Gastroesophageal sphincter (tissue), 3 donors: ENCODE measurements at regions not wholly inside any gene's neighbourhood (a gene's known extent, or its start where the extent isn't known, plus 50 kb on each side); places are given as distances from the start of the nearest gene placed in this dataset.

Experiments
- EP300 ChIP-seq: sonication (generic); formaldehyde crosslinking; IDR thresholded peaks from one replicate; pipeline ENCODE4 v1.6.1; 2017; ENCODE audit warnings: antibody characterized with exemption, mild to moderate bottlenecking
- POLR2A ChIP-seq, 2 donors: fragments of 450-650 bp; IDR thresholded peaks; one replicate each; pipeline ENCODE4 v1.6.1; 2017; ENCODE audit warnings: antibody characterized with exemption in 2 of 2, mild to moderate bottlenecking in 2 of 2, moderate library complexity in 1 of 2
- POLR2AphosphoS5 ChIP-seq: sonication (generic); formaldehyde crosslinking; IDR thresholded peaks from one replicate; pipeline ENCODE4 v1.6.1; 2017; ENCODE audit warnings: antibody characterized with exemption
- TF ChIP-seq, protein P1 (sequence below), 4 experiments: fragments of 200-600 bp in 2 of 4; fragments of 450-650 bp in 2 of 4; sonication (generic) in 1 of 4; IDR thresholded peaks; one replicate each; pipeline ENCODE4 v1.5.1; 2017 to 2019; ENCODE audit warnings: antibody characterized with exemption in 4 of 4, mild to moderate bottlenecking in 2 of 4, moderate library complexity in 2 of 4

DNA sequence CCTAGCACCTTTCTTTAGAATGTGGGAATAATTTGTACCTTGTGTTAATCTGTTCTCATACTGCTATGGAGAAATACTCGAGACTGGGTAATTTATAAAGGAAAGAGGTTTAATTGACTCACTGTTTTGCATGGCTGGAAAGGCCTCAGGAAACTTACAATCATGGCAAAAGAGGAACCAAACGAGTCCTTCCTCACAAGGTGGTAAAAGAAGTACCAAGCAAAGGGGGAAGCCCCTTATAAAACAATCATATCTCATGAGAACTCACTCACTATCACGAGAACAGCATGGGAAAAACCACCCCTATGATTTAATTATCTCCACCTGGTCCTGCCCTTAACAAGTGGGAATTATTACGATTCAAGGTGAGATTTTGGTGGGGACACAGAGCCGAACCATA lies 127.1 kb upstream of the ANO3 start:
- TF ChIP-seq EP300 (no peak), POLR2AphosphoS5 (no peak), POLR2A (IDR thresholded peaks at IDR 0.05) (no peak)
- TF ChIP-seq, protein P1, sequence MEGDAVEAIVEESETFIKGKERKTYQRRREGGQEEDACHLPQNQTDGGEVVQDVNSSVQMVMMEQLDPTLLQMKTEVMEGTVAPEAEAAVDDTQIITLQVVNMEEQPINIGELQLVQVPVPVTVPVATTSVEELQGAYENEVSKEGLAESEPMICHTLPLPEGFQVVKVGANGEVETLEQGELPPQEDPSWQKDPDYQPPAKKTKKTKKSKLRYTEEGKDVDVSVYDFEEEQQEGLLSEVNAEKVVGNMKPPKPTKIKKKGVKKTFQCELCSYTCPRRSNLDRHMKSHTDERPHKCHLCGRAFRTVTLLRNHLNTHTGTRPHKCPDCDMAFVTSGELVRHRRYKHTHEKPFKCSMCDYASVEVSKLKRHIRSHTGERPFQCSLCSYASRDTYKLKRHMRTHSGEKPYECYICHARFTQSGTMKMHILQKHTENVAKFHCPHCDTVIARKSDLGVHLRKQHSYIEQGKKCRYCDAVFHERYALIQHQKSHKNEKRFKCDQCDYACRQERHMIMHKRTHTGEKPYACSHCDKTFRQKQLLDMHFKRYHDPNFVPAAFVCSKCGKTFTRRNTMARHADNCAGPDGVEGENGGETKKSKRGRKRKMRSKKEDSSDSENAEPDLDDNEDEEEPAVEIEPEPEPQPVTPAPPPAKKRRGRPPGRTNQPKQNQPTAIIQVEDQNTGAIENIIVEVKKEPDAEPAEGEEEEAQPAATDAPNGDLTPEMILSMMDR (IDR thresholded peaks at IDR 0.05), result no peak
